GM08714 (cell line): ENCODE measurements at regions not wholly inside any gene's neighbourhood (a gene's known extent, or its start where the extent isn't known, plus 50 kb on each side); places are given as distances from the start of the nearest gene placed in this dataset.

ENCODE experiments used
- H3K4me3 ChIP-seq: fragments of 200-500 bp; sonication (Bioruptor generic); 2 replicates; pipeline ENCODE4 v1.5.1; 2014; ENCODE audit warnings: mild to moderate bottlenecking, low read length, inconsistent platforms
- ZNF274 ChIP-seq: IDR thresholded peaks from 2 replicates; pipeline ENCODE4 v1.6.1; 2012; ENCODE audit warnings: mild to moderate bottlenecking, low read depth, low read length

DNA sequence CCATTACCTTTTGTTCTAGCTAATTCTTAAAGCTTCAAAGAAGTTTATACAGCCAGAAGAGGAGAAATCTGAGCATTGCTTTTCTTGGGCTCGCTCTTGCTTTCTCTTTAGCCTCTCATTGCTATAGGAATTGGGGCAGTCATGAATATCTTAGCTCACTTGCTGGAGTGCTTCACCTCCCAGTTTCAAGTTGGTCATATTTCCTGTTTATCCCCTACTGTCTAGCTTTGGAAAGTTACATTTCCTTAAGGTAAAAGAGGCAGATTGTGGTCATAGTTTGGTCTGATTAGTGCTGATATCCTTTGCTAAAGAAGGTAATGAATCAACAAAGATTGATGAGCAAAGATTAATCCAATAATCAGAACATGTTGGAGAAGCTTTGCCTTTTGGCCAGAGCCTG, 77.7 kb upstream of the GLI3 start:
- no peak for TF ChIP-seq ZNF274
- no peak overlapping the region for H3K4me3 ChIP-seq

DNA sequence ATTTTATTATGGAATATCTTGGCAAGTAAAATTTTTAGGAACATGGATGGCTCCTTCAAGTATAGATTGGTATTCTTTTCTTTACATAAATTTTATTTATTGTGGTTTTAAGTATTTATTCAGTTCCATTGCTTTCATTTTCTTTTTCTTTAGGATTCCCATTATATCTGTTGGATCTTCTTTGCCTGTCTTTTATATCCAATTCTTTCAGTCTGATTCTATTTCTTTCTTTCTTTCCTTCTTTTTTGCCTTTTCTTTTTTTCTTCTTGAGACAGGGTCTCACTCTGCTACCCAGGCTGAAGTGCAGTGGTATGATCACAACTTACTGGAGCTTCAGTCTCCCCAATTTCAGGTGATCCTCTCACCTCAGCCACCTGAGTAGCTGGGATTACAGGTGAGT, 74.2 kb upstream of the GLI3 start:
- TF ChIP-seq ZNF274 = no peak
- H3K4me3 ChIP-seq = no peak overlapping the region

DNA sequence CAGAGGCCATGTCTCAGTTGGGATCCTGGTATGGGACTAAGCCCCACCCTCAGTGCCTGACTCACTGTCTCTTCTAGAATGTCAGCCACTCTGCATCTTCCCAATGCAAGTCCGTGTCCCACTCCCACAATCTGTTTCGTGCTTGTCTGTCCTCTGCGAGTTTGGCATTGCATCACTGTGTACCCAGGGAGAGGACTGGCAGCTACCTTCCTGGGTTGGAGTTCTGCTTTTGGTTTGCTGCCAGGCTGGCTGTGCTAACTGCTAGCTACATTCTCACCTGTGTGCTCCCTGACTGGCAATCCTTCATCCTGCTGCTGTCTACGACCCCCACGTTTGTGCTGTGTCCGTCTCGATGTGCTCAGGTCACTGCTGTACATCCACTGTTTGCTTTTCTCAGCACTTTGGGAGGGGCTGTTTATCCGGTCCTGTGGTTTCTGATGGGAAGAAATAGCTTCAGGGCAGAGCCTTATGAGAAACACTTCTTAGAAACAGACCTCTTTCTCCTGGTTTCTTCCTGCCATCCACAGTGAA, 56.0 kb upstream of the GLI3 start:
- H3K4me3 ChIP-seq = no peak overlapping the region
- TF ChIP-seq ZNF274 = no peak

DNA sequence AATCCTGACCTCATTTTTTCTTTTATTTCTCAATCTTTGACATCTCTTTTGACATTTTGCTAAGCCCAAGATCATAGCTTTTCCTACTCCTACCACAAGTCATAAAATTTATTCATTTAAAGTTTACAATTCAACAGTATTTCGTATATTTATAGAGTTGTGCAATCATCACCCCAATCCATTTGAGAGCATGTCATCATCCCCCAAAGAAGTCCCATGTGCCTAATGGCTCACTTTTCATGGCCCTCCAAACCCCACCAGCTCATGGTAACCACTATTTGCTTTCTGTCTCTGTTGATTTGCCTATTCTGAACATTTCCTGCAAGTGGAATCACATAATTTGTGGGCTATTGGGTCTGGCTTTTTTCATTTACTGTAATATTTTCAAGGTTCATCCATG, 52.5 kb upstream of the GLI3 start:
- no peak for TF ChIP-seq ZNF274
- H3K4me3 ChIP-seq = no peak overlapping the region
